IMR-90 (cell line): ENCODE measurements at regions not wholly inside any gene's neighbourhood (a gene's known extent, or its start where the extent isn't known, plus 50 kb on each side); places are given as distances from the start of the nearest gene placed in this dataset.

Experiments used
- ATAC-seq: fragments of 200-7000 bp; cut with Tn5 transposase; 2 replicates; pipeline ENCODE4 v1.9.1; 2020; ENCODE audit warnings: low read depth, mild to moderate bottlenecking, moderate library complexity
- BruUV-seq: library from RNA; stranded (reverse); fragments of 400-500 nt; replicated peaks from 2 replicates; lab custom pipeline; 2021; lab: Mats Ljungman, UMichigan
- CTCF ChIA-PET: fragments of 300-600 bp; formaldehyde crosslinking; extraction: SDS; loops from one replicate; lab custom pipeline; 2021; ENCODE audit warnings: antibody characterized with exemption; lab: Yijun Ruan, JAX
- POLR2A ChIA-PET: fragments of 300-600 bp; sonication (Branson Sonifier 250); formaldehyde crosslinking; loops from one replicate; lab custom pipeline; 2022; ENCODE audit warnings: antibody characterized with exemption; ENCODE audit not compliant: unreplicated experiment; lab: Charles Lee
- DNase-seq: peaks from one replicate; pipeline ENCODE4 v3.0.0; 2013
- H2AFZ ChIP-seq: replicated peaks from 2 replicates; pipeline ENCODE3; 2013; ENCODE audit warnings: low read length, mild to moderate bottlenecking; ENCODE audit not compliant: poor library complexity
- H2AK5ac ChIP-seq: 2 replicates; pipeline ENCODE4 v1.6.1; 2013; ENCODE audit warnings: low read depth, low read length, inconsistent platforms
- H2AK9ac ChIP-seq: replicated peaks from 2 replicates; pipeline ENCODE3; 2013; ENCODE audit warnings: mild to moderate bottlenecking, low read depth, low read length, moderate library complexity; ENCODE audit not compliant: poor library complexity
- H2BK120ac ChIP-seq: 2 replicates; pipeline ENCODE4 v1.6.1; 2013; ENCODE audit warnings: low read depth, low read length, inconsistent platforms
- H2BK15ac ChIP-seq: 3 replicates; pipeline ENCODE4 v1.6.1; 2013; ENCODE audit warnings: low read depth, low read length, inconsistent platforms
- H2BK20ac ChIP-seq: 2 replicates; pipeline ENCODE4 v1.6.1; 2013; ENCODE audit warnings: low read depth, mild to moderate bottlenecking, inconsistent platforms, low read length, moderate library complexity
- H2BK5ac ChIP-seq: 2 replicates; pipeline ENCODE4 v1.6.1; 2013; ENCODE audit warnings: mild to moderate bottlenecking, low read depth, low read length, inconsistent platforms; ENCODE audit not compliant: poor library complexity, severe bottlenecking
- H3K14ac ChIP-seq: replicated peaks from 2 replicates; pipeline ENCODE4 v1.6.1; 2013; ENCODE audit warnings: low read depth, low read length, inconsistent platforms
- H3K18ac ChIP-seq: 2 replicates; pipeline ENCODE4 v1.6.1; 2013; ENCODE audit warnings: low read depth, low read length, control low read depth
- H3K23ac ChIP-seq: 2 replicates; pipeline ENCODE4 v1.6.1; 2013; ENCODE audit warnings: low read depth, low read length, inconsistent platforms
- H3K27ac ChIP-seq: 2 replicates; pipeline ENCODE4 v1.5.1; 2013; ENCODE audit warnings: mild to moderate bottlenecking, control low read depth, low read length; ENCODE audit not compliant: insufficient read depth
- H3K27me3 ChIP-seq: 2 replicates; pipeline ENCODE4 v1.6.1; 2013; ENCODE audit warnings: low read length; ENCODE audit not compliant: control insufficient read depth, insufficient read depth
- H3K36me3 ChIP-seq: 2 replicates; pipeline ENCODE4 v1.6.1; 2013; ENCODE audit warnings: low read length, mixed read lengths; ENCODE audit not compliant: control insufficient read depth, insufficient read depth
- H3K4ac ChIP-seq: 2 replicates; pipeline ENCODE4 v1.6.1; 2013; ENCODE audit warnings: low read depth, low read length, inconsistent platforms
- H3K4me1 ChIP-seq: 2 replicates; pipeline ENCODE4 v1.6.1; 2013; ENCODE audit warnings: low read length, mixed read lengths; ENCODE audit not compliant: control insufficient read depth, insufficient read depth
- H3K4me2 ChIP-seq: 2 replicates; pipeline ENCODE4 v1.6.1; 2013; ENCODE audit warnings: low read depth, mild to moderate bottlenecking, control low read depth, low read length, moderate library complexity
- H3K4me3 ChIP-seq: 2 replicates; pipeline ENCODE4 v1.5.1; 2013; ENCODE audit warnings: low read depth, mild to moderate bottlenecking, control low read depth, low read length, moderate library complexity; ENCODE audit not compliant: insufficient read depth
- H3K56ac ChIP-seq: 2 replicates; pipeline ENCODE4 v1.6.1; 2013; ENCODE audit warnings: low read length, inconsistent platforms; ENCODE audit not compliant: insufficient read depth; ENCODE audit errors: extremely low read depth
- H3K79me1 ChIP-seq, 2 experiments: 2 replicates each; pipeline ENCODE4 v1.6.1; 2013; ENCODE audit warnings: low read length in 2 of 2, inconsistent platforms in 1 of 2, low read depth in 1 of 2
- H3K9ac ChIP-seq: 2 replicates; pipeline ENCODE4 v1.6.1; 2013; ENCODE audit warnings: low read depth, low read length, control low read depth
- H3K9me1 ChIP-seq: 2 replicates; pipeline ENCODE4 v1.6.1; 2013; ENCODE audit warnings: low read length, inconsistent platforms; ENCODE audit not compliant: insufficient read depth
- H3K9me3 ChIP-seq: 2 replicates; pipeline ENCODE4 v1.6.1; 2013; ENCODE audit warnings: low read length; ENCODE audit not compliant: control insufficient read depth, insufficient read depth
- H4K20me1 ChIP-seq: 2 replicates; pipeline ENCODE4 v1.6.1; 2013; ENCODE audit warnings: low read length, inconsistent platforms; ENCODE audit not compliant: insufficient read depth
- H4K5ac ChIP-seq: 2 replicates; pipeline ENCODE4 v1.6.1; 2013; ENCODE audit warnings: mild to moderate bottlenecking, low read depth, low read length, control low read depth
- H4K8ac ChIP-seq, 2 experiments: 2 replicates each; pipeline ENCODE4 v1.6.1; 2013; ENCODE audit warnings: low read depth in 2 of 2, low read length in 2 of 2, control low read depth in 1 of 2, inconsistent platforms in 1 of 2
- H4K91ac ChIP-seq: 2 replicates; pipeline ENCODE4 v1.6.1; 2013; ENCODE audit warnings: low read depth, low read length, inconsistent platforms; ENCODE audit not compliant: insufficient read depth
- FOS ChIP-seq: fragments of 150-350 bp; IDR thresholded peaks from 2 replicates; pipeline ENCODE4 v1.6.1; 2016; ENCODE audit warnings: low read depth, low read length
- MXI1 ChIP-seq: IDR thresholded peaks from 2 replicates; pipeline ENCODE4 v1.6.1; 2012; ENCODE audit warnings: low read depth, mild to moderate bottlenecking, low read length, moderate library complexity, borderline replicate concordance
- POLR2A ChIP-seq: IDR thresholded peaks from 2 replicates; pipeline ENCODE4 v1.6.1; 2012; ENCODE audit warnings: mild to moderate bottlenecking, low read depth, low read length
- RFX5 ChIP-seq: IDR thresholded peaks from 2 replicates; pipeline ENCODE4 v1.8.0; 2012; ENCODE audit warnings: low read depth, mild to moderate bottlenecking, low read length, moderate library complexity
- WGBS, 2 experiments: methylation state at CpG; one replicate each; pipeline versions ENCODE4 v1.1.5 to v1.1.7; 2013; ENCODE audit warnings: missing lambda C conversion rate in 2 of 2; ENCODE audit not compliant: insufficient read length in 1 of 2; ENCODE audit errors: extremely low coverage in 2 of 2; 5-methylcytosine and 5-hydroxymethylcytosine counted together
- dilution Hi-C: fragments of 300-500 bp; cut with HindIII; formaldehyde crosslinking; loops from one replicate; pipeline ENCODE4 v1.14.3; 2018; ENCODE audit warnings: low sequenced_read_pairs; ENCODE audit not compliant: unreplicated experiment
- in situ Hi-C: fragments of 300-500 bp; cut with MboI; formaldehyde crosslinking; loops from 3 replicates; pipeline ENCODE4 v1.14.3; 2019; ENCODE audit warnings: low sequenced_read_pairs, inconsistent platforms, mixed read lengths
- intact Hi-C: fragments of 100-400 bp; cut with micrococcal nuclease; formaldehyde crosslinking; loops from 2 replicates; pipeline ENCODE4 v1.10.0; 2022
- TF ChIP-seq, protein P1 (sequence below): fragments of 150-350 bp; IDR thresholded peaks from 2 replicates; pipeline ENCODE4 v1.6.1; 2017; ENCODE audit warnings: mild to moderate bottlenecking, antibody characterized with exemption, low read length, low read depth

GRCh38 chr18:68288408-68288807, 426.5 kb downstream of the TMX3 start:
- Histone ChIP-seq H3K9me3 (no peaks in the 10 kb centered on the region), H3K23ac (no peak overlapping the region), H3K27ac (no peak overlapping the region), H2BK120ac (no peak overlapping the region), H3K18ac (no peak overlapping the region), H3K79me1 (no peaks in the 10 kb centered on the region), H3K4ac (no peak overlapping the region), H2AFZ (no peak overlapping the region), H4K91ac (no peak overlapping the region), H2BK20ac (no peak overlapping the region), H4K5ac (no peak overlapping the region), H2BK5ac (no peak overlapping the region), H3K56ac (no peak overlapping the region), H4K20me1 (no peaks in the 10 kb centered on the region), H2AK9ac (no peak overlapping the region), H3K9ac (no peak overlapping the region), H3K9me1 (no peaks in the 10 kb centered on the region), H3K14ac (no peak overlapping the region), H4K8ac (no peak overlapping the region), H3K4me2 (no peak overlapping the region), H2BK15ac (no peak overlapping the region), H2AK5ac (no peak overlapping the region), H3K4me1 (no peaks in the 10 kb centered on the region), H3K36me3 (no peaks in the 10 kb centered on the region), H3K27me3 (no peaks in the 10 kb centered on the region), H3K4me3 (no peak overlapping the region)
- in situ Hi-C loops (no loop called here), dilution Hi-C loops (no loop called here), intact Hi-C loops (no loop called here)
- TF ChIP-seq POLR2A, result no peak
- TF ChIP-seq, protein P1, sequence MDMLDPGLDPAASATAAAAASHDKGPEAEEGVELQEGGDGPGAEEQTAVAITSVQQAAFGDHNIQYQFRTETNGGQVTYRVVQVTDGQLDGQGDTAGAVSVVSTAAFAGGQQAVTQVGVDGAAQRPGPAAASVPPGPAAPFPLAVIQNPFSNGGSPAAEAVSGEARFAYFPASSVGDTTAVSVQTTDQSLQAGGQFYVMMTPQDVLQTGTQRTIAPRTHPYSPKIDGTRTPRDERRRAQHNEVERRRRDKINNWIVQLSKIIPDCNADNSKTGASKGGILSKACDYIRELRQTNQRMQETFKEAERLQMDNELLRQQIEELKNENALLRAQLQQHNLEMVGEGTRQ, result no peak
- TF ChIP-seq RFX5, result no peak
- TF ChIP-seq FOS, result no peak
- TF ChIP-seq MXI1, result no peak
- ChIA-PET CTCF (no interaction called here), POLR2A (no interaction called here)
- ATAC-seq, result no peak
- 90% methylated on average over 2 of the region's 4 CpGs; no CpG with 5 or more reads in 1 of the 2 experiments for WGBS, 2 experiments
- BruUV-seq, result no TSS peak
- DNase-seq, result no peak
